GM19468 (cell line): ENCODE measurements at regions not wholly inside any gene's neighbourhood (a gene's known extent, or its start where the extent isn't known, plus 50 kb on each side); places are given as distances from the start of the nearest gene placed in this dataset.
A peak's percentile ranks its signal among the peaks of the same experiment; 100 is the strongest.

Experiments used
- ATAC-seq: cut with Tn5 transposase; IDR thresholded peaks from one replicate; pipeline ENCODE4 v1.9.1; 2021; ENCODE audit warnings: mild to moderate bottlenecking, moderate library complexity, moderate number of reproducible peaks; ENCODE audit not compliant: unreplicated experiment; ENCODE audit errors: extremely low read depth

DNA sequence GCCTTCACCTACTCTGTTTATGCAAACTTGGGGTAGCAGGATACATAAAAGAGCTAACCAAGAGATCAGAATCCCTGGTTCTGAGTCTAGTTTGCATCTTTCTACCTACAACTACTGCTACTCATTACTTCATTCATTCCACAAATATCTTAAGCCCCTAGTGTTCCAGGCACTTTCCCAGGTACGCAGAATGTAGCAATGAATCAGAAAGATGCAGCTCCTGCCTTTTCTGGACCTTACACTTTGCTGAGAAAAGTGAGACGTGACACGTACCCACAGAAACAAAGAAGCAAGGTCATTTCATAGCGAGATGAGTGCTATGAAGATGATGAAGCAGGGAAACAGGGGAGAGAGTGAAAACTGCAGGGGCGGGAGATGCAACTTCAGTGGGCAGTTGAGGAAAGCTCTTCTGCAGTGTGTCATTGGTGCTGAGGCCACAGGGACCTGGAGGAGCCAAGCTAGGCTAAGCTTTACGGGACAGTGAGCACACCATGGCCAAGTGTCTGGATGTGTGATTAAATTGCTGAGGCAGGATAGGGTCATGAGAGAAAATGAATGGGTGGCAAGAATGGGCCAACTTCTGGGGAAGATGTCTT lies 167.9 kb downstream of the TNFSF18 start:
- ATAC-seq: no peak

DNA sequence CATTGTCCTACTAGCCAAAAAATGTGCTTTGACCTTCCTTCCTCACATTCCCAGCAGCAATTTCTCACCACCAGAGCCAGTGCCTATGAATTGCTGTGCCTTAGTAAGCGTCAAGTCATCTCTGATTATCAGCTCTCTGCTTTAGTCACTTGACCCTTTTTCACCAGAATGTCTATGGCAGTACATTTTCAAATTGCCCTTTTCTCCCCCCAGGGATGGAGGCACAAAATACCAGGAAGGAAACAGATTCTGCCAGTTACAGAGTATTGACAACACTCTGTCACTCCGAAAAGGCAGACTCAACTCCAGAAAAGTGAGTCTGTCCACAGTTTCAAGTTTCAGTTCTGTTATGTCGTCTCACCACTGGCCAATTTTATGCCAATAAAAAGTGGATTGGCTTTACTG lies 167.4 kb downstream of the TNFSF18 start:
- ATAC-seq: peak; percentile 39

DNA sequence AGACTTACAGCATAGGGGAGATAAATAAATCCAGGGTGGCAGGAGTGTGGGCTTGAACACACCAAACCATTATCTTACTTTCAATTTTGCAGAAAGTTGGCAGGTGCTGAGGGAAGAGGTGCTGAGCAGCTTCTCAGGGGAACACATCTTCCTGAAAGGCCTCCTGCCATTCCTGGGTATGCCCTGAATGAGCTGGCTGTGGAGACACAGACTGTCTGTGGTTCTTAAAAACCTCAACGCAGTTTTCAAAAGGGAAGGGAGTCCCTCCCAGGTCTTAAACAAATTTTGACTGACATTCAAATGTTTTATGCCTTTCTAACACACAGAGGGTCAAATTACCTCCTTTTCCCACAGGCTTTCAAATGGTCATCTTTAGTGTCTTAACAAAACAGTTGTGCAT lies 166.9 kb downstream of the TNFSF18 start:
- no peak for ATAC-seq

DNA sequence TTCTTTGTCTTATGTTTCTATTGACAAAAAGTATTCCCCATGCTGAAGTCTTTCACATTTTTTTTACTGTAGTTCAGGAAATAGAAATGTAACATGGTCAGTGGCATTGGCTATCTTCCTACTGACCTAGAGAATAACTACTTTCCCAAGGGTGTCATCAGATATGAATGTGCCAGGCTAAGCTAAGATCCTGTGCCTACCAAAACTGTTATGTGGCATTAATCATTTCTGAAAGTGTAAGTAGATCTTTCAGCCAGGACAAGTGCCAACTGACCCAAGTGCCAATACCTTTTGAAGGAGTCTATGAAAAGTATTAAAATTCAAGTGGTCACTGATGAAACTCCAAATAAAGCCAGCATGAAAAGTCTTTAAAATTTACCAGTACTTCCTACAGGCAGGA lies 165.3 kb downstream of the TNFSF18 start:
- no peak for ATAC-seq

DNA sequence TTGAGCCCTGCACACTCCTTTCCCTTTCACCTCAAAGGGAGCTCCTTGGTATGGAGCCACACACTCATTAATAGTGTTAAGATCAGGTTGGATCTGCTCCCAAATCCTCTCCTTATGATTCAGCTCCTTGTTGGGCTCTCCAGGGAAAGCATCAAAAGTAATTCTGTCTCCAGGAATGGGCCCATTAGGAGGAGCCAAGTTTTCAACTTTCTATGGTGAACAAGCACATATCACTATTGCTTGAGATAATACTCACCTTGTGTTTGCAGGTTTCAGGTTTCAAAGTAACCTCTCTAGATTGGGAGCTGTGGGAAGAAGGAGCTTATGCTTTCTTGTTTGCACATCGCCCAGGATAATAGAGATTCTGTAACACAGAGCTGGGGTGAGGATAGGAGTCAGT lies 164.8 kb downstream of the TNFSF18 start:
- no peak for ATAC-seq

DNA sequence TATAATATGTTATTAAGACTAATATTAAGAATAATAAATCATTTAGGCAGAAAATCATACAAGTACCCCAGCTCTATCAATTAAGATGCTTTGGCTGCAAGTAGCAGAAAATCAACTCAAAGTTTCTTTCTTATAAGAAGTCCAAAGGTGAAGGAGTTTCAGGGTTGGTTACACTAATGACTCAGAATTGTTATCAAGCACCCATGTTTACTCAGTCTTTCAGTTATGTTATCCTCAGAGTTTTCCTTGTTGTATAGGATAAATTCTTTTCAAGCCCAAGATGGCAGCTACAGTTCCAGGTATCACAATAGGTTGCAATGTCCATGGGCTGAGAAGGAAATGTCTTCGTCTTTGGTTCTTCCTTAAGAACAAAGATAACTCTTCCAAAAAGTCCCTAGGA lies 163.6 kb downstream of the TNFSF18 start:
- no peak for ATAC-seq

DNA sequence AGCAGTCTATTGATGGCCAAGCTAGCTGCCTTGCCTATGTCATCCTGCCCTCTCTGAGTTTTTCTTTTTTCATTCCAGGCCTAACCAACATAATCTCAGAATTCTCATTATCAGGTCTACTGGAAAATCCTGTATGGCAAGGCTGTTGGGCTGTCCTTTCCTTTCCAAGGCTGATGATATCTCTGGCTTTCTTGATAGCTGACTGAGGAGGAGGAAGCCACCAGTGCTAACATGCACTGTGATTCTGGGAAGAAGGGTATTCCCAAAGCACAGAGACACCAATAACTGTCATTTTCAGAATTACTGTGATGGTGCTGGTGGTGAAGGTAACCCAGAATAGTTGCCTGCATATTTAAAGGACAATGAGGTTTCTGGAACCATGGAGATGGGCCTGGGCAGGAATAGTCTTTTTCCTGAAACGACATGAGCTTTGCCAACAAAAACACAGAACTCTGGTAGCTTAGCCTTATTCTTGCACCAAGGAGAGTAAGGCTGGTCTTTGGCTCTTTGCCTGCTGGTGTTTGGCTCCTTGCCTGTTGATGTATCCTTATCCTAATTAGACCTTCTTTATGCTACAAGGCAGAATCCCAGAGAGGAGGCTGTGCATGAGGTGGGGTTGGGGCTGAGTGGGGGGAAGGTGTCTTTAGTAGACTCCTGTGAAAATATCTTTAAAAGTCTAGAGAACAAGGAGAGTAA lies 157.4 kb downstream of the TNFSF18 start:
- ATAC-seq: no peak

DNA sequence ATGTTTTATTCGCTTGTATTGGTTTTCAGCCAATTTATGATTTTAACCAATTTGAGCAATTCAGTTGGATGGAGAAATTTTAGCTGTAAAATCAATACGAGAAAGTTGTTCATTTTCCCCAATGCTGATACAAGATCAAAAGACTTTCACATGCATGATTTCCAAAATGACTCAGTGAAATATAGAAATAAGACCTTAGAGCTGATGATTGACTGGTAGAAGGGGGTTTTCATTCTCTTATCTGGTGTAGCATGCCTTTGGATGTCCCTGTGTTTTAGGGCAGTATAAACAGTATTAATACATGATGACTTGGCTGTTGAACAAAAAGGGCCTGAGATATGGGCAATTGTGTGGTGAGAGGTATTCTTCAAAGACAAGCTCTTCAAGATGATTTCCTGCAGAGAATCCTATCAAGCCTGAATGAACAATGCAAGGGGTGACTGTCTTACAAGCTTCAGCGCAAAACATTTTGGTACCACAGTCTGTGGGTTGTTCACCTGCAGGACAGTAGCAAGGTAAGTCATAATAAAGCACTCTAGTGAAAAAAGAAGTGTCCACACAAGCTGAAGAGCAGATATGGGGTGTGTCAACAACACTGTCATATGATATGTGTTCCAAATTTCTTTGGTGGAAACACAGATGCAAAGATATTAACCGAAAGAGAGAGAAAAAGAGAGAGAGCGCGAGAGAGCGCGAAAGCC lies 156.2 kb downstream of the TNFSF18 start:
- peak; percentile 19 for ATAC-seq

DNA sequence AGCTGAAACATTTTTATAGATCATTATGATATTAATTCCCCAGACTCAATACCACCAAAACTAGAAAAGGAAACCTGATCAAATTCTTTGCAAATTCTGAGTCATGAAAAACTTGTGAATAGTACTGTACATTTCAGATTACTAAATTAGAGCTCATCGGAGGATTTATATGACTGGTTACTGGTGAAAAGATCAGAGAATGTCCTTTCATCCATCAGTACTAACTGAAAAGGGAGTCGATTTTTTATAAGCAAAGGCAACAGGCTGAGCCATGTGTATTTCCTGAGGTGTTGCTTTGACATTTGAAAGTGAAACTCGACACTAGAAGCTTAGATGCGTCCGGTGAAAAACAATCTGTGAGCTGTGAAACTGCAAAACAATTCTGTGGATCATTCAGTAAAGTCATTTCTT lies 155.7 kb downstream of the TNFSF18 start:
- peak; percentile 85 for ATAC-seq

DNA sequence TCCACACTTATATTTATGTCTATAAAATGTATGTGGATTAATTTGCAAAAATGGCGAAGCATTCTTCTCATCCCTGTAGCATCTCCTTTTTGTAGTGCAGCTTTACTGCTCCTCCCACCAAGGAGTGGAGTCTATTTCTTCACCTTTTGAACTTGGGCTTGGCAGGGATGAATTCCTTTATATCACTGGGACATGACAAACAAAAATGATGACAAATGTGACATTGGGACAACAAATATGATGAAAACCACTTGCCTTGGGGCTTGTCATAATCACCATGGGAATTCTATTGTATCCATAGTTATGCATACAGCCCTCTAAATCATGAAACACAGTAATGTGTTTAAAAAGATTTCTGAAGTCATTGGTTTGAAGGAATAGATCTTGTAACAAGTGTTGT lies 155.0 kb downstream of the TNFSF18 start:
- ATAC-seq: no peak

DNA sequence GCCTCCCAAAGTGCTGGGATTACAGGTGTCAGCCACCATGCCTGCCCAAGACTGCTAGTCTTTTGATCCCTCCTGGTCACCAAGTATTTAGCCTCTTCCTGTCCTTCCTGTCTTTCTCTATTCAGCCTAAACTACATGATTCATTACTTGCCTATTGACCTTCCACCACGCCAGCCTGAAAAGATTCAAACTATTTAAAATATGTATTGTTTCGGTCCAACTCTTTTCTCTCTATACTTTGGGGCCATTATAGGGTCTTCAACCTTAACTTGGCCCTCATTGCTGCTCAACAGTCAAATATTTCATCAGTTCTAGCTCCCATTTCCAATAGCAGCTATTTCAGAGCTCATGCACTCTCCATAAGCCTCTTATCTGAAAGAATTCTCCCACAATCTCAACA lies 153.0 kb downstream of the TNFSF18 start:
- no peak for ATAC-seq

DNA sequence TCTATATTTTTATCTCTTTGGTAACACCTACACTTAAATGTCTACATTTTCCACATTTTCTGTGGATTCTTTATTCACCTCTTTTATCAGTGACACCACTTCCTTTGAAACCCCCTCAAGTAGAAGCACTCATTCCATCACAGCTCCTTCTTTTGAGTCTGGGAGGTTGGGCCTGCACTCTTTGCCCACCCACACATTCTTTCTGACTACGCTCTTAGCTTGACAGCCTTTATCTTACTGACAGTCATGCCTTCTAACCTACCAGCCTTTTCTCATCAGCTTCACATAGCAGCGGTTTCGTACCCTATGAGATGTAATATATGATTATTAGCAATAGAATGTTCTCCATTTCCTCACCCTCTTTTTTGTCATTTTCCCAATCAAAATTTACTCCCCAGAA lies 151.9 kb downstream of the TNFSF18 start:
- no peak for ATAC-seq

DNA sequence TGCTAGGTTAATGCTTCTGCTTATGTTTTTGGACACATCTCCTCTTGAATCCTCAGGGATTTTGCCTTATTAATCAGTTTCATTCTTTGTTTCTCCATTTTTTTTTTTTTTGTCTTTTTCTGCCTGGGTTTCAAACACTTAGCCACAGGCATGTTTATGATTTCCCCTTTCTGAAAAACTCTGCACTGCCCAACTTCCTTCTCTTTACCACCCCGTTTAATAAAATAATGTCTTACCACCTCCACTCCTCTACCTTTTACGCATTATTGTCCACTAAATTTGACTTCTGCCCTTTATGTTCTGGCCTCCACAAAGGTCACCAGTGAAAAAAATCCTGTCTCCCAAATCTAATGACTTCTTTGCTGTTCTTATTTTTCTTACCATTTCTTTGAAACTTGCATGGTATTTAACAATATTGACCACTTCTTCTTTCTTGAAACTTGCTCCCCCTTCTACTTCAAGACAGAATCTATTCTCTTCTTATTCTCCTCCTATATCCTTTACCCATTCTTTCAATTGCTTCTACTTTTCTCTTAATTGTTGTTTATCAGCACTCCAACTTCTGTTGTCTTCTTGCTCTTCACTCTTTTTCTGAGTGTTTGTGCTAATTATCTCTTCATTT lies 150.3 kb downstream of the TNFSF18 start:
- no peak for ATAC-seq

DNA sequence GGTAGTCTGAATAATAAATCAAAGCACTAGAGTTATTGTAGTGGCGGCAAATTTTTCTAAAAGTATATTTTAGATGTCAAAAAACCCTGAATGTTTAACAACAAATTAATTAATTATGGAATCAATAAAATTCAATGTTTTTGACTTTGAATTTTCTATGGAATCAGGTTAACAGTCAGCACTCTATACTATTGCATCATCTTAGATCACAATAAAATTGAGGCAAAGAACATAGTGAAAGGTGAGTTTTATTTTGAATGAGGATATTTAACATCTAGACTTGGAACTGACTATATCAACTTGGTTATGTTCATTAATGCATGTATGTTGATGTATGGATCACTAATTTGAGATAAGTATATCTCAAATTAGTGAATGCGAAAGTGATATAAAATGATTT lies 148.5 kb downstream of the TNFSF18 start:
- ATAC-seq: no peak

DNA sequence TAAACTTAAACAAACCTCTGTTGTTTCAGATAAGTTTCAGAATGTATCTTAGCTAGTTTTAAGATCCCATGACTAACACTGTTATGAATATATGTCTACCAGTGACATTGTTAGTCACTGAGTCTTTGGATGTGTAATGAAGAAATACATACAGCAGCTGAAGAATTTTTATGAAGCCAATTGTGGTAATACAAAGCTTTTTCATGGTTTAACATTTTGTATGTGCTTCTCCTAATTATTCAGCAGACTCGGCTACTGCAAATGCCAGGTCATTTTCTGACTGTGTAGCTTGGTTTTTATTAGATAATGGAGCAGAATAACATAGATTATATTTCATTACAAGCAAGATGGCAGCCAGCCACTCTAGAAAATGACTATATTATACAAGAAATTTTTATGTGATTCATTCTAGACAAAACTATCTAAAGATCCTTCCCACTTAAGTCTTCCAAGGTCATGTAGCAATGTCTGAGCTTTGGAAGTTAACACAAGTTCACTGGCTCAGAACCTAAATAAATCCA lies 147.8 kb downstream of the TNFSF18 start:
- no peak for ATAC-seq

DNA sequence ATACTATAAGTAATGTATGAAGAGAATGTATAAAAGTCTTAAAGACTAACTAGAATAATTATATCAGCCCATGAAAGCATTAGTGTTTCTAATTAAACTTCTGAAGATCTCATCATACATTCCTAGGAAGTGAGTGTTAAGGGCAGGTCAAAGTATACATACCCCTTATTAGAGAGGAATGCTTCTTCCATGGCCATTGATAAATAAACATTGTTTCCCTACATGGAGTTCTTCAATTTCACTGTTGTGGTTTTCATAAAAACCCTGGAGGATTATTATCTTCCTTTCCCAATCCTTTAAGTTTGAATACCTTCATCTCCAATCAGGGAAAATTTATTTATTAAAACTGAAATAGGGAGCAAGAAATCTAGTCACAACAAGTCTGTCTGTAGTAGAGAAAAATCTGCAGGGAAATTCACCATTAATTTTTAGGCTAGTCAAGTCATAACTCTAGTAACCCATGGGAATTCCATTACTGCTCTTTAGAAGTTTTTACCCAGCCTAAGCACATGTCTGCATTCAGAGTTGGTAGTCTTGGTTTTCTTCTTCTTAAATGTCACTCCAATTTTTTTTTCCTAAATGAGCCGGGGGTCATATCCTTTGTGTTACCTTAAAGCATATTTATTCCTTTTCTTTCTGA lies 147.0 kb downstream of the TNFSF18 start:
- no peak for ATAC-seq

DNA sequence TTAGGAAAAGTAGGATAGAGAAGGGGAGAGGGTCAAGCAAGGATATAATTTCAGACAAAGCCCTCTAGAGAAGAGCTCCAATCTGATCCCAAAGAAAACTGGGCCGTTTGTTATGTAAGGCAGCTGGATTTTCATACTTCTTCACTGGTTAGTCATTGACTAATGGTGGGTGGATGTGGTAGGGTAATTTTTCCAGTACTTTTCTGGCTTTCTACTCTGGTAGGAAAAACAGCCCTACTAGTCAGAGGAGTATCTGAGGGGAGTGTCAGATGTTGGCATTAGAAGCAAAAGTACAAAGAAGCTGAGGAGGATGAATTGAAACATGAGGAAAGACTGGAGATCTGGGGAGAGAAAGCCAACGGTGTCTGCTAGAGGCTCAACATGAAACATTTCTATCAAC lies 145.3 kb downstream of the TNFSF18 start:
- no peak for ATAC-seq

DNA sequence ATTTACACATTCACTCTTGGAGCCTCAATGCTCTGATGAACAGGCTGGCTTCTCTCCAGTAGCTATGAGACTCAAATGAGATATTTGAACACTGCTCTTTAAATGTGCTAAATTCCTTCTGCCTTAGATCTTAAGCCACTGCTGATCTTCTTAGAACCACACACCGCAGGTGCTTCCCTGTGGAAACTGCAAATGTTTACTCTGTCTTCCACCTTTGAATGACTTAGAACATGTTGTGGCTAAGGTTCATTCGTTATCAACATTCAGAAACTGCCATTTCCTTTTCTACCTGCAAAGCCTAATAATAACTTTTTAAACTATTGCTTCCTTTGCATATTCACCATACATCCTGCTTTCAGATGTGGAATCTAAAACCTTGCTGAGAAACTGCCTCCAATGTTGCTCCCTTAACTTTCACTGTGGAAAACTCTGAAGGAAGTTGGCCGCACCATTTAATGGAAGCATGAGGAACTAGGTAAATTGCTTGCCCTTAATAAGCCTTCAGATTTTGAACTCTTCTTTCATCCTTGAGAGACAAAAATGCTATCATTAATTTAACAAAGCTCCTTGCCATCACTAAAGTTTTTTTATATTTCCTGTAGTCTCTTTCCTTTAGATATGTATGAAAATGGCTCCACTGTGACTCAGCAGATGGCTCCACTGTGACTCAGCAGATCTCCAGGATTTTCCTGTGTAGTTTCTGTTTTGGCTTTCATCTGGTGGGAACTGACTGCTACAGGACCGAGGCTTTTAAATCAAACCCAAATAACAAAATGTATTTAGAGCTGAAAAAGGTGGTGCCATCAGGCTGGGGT lies 143.8 kb downstream of the TNFSF18 start:
- no peak for ATAC-seq

DNA sequence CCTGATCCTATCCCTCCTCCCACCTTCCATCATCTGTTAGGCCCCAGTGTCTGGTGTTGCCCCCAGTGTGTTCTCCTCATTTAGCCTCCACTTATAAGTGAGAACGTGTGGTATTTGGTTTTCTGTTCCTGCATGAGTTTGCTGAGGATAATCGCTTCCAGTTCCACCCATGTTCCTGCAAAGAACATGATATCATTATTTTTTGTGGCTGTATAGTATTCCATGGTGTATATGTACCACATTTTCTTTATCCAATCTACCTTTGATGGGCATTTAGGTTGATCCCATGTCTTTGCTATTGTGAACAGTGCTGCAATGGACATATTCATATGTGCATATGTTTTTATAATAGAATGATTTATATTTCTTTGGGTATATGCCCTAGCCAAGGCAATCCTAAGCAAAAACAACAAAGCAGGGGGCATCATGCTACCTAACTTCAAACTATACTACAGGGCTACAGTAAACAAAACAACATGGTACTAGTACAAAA lies 142.9 kb downstream of the TNFSF18 start:
- no peak for ATAC-seq
